OCI-LY7 (cell line): ENCODE measurements at regions not wholly inside any gene's neighbourhood (a gene's known extent, or its start where the extent isn't known, plus 50 kb on each side); places are given as distances from the start of the nearest gene placed in this dataset.

Experiments used
- BruUV-seq: library from RNA; stranded (reverse); fragments of 400-500 nt; replicated peaks from 2 replicates; lab custom pipeline; 2021; lab: Mats Ljungman, UMichigan
- CTCF ChIA-PET: fragments of 300-600 bp; sonication (Branson Sonifier 250); formaldehyde crosslinking; loops from one replicate; lab custom pipeline; 2022; ENCODE audit warnings: antibody characterized with exemption; ENCODE audit not compliant: unreplicated experiment; lab: Charles Lee
- POLR2A ChIA-PET: fragments of 300-600 bp; sonication (Branson Sonifier 250); formaldehyde crosslinking; loops from one replicate; lab custom pipeline; 2022; ENCODE audit warnings: antibody characterized with exemption; lab: Charles Lee
- DNase-seq: peaks from one replicate; pipeline ENCODE4 v3.0.0-alpha.2; 2015; ENCODE audit warnings: low spot score
- H2AFZ ChIP-seq: fragments of 200-600 bp; sonication (generic), shearing (Covaris generic); 2 replicates; pipeline ENCODE4 v1.6.1; 2014; ENCODE audit warnings: mild to moderate bottlenecking, antibody characterized with exemption, low read length, moderate library complexity
- H3K27ac ChIP-seq: fragments of 200-600 bp; sonication (generic); 2 replicates; pipeline ENCODE4 v1.5.1; 2014; ENCODE audit warnings: mixed run types, low read depth, mild to moderate bottlenecking, moderate library complexity, low read length, inconsistent platforms; ENCODE audit not compliant: poor library complexity, severe bottlenecking
- H3K36me3 ChIP-seq: fragments of 200-600 bp; sonication (generic); 2 replicates; pipeline ENCODE4 v1.6.1; 2014; ENCODE audit warnings: mild to moderate bottlenecking, antibody characterized with exemption, low read length, moderate library complexity, mixed read lengths; ENCODE audit not compliant: insufficient read depth
- H3K4me1 ChIP-seq: fragments of 200-600 bp; sonication (generic); 2 replicates; pipeline ENCODE4 v1.5.1; 2014; ENCODE audit warnings: mild to moderate bottlenecking, low read length; ENCODE audit not compliant: insufficient read depth, poor library complexity, severe bottlenecking
- H3K4me2 ChIP-seq: fragments of 200-600 bp; sonication (generic); 2 replicates; pipeline ENCODE4 v1.6.1; 2014; ENCODE audit warnings: mild to moderate bottlenecking, low read length
- H3K4me3 ChIP-seq: fragments of 200-600 bp; sonication (generic); 2 replicates; pipeline ENCODE4 v1.5.1; 2014; ENCODE audit warnings: mild to moderate bottlenecking, low read depth, low read length; ENCODE audit not compliant: poor library complexity, severe bottlenecking
- H3K79me2 ChIP-seq: fragments of 200-600 bp; sonication (generic); 2 replicates; pipeline ENCODE4 v1.6.1; 2016; ENCODE audit warnings: low read depth, mild to moderate bottlenecking, low read length, moderate library complexity, mixed read lengths; ENCODE audit not compliant: insufficient read depth
- H3K9me2 ChIP-seq: fragments of 200-600 bp; sonication (generic); 2 replicates; pipeline ENCODE4 v1.6.1; 2016; ENCODE audit warnings: mild to moderate bottlenecking, low read length, mixed read lengths; ENCODE audit not compliant: insufficient read depth
- H3K9me3 ChIP-seq: fragments of 200-600 bp; sonication (generic); 2 replicates; pipeline ENCODE4 v1.6.1; 2014; ENCODE audit warnings: mild to moderate bottlenecking, mixed run types, low read length, mixed read lengths
- H4K20me1 ChIP-seq: fragments of 200-600 bp; sonication (generic); 2 replicates; pipeline ENCODE4 v1.6.1; 2014; ENCODE audit warnings: mild to moderate bottlenecking, antibody characterized with exemption, low read length, moderate library complexity, mixed read lengths; ENCODE audit not compliant: insufficient read depth
- EZH2phosphoT487 ChIP-seq: fragments of 200-600 bp; sonication (generic); IDR thresholded peaks from 2 replicates; pipeline ENCODE4 v1.6.1; 2018; ENCODE audit warnings: low read depth, borderline replicate concordance, mild to moderate bottlenecking, mixed run types, antibody characterized with exemption, low read length, moderate library complexity, mixed read lengths
- intact Hi-C: fragments of 100-400 bp; cut with micrococcal nuclease; formaldehyde crosslinking; loops from one replicate; pipeline ENCODE4 v1.10.0; 2022; ENCODE audit not compliant: unreplicated experiment
- TF ChIP-seq, protein P1 (sequence below): fragments of 200-600 bp; sonication (generic); conservative IDR thresholded peaks from 2 replicates; pipeline ENCODE4 v1.5.1; 2014; ENCODE audit warnings: mild to moderate bottlenecking, antibody characterized with exemption, low read length, moderate library complexity, mixed read lengths

DNA sequence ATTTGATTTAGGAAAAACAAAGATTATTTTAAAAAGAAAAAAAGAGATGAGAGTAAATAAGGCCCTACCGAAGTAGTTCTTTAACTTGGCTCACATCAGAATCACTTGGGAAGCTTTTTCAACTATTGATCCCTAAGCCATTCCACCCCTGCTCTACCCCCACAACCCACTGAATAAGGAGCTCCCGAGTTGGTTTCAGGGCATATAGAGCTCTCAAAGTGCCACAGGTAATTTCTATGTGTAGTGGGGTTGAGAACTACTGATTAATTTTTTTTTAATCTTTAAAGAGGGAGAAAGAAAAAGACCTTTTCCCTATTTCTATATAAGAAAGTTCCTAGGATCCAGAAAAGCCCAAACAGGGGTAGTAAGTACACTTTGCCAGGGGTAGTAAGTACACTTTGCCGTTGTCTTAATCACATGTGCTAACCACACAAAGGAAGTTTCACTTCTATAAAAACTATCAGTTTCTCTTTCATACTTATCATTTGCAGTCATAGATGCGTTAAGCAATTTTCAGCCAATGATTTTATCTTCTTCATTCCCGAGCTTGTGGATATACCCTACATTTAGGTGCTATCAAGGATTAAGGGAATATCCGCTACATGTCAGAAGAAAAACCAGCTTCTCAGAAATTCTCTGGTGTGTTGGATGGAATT lies 108.4 kb upstream of the ZC3H12C start:
- no peak for TF ChIP-seq EZH2phosphoT487
- TF ChIP-seq, protein P1, sequence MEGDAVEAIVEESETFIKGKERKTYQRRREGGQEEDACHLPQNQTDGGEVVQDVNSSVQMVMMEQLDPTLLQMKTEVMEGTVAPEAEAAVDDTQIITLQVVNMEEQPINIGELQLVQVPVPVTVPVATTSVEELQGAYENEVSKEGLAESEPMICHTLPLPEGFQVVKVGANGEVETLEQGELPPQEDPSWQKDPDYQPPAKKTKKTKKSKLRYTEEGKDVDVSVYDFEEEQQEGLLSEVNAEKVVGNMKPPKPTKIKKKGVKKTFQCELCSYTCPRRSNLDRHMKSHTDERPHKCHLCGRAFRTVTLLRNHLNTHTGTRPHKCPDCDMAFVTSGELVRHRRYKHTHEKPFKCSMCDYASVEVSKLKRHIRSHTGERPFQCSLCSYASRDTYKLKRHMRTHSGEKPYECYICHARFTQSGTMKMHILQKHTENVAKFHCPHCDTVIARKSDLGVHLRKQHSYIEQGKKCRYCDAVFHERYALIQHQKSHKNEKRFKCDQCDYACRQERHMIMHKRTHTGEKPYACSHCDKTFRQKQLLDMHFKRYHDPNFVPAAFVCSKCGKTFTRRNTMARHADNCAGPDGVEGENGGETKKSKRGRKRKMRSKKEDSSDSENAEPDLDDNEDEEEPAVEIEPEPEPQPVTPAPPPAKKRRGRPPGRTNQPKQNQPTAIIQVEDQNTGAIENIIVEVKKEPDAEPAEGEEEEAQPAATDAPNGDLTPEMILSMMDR, result no peak
- Histone ChIP-seq H3K4me3 (peak overlapping the region; percentile 28), H2AFZ (peak overlapping the region; percentile 96), H4K20me1 (no peaks in the 10 kb centered on the region), H3K9me2 (no peaks in the 10 kb centered on the region), H3K9me3 (no peaks in the 10 kb centered on the region), H3K4me1 (peaks cover 20% of the 10 kb centered on the region), H3K4me2 (peak overlapping the region; percentile 61), H3K79me2 (no peaks in the 10 kb centered on the region), H3K36me3 (no peaks in the 10 kb centered on the region), H3K27ac (peak overlapping the region; percentile 59)
- intact Hi-C loops, result loop anchor here (2.0 kb wide), 1 partner anchor 38 kb away; no protein-coding TSS in a partner anchor
- peak; percentile 67 for DNase-seq
- BruUV-seq, result no TSS peak
- CTCF ChIA-PET, result no interaction called here
- POLR2A ChIA-PET, result interaction anchor here (0.6 to 3.9 kb wide), 9 partner anchors 10 to 73 kb away, joined by 3 to 22 read pairs (median 4); no protein-coding TSS in a partner anchor

DNA sequence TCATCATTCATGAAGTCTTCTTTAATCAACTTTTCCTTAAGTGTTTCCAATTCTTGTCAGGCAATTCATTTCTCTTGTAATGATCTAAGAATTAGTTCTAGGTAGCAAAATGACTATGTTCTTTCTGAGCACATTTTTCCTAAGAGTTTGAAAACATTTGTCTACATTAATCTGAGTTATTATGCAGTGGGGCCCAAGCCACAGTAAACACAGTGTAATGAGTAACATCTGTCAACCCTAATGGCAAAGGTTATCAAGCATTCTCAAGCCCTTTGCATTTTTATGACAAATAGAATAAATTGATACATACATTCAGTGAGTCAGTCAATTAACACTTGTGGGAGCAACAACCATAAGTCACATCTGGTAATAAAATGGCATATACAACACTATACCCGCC lies 106.7 kb upstream of the ZC3H12C start:
- intact Hi-C loops, result no loop called here
- no peak for TF ChIP-seq EZH2phosphoT487
- TF ChIP-seq, protein P1, result no peak
- POLR2A ChIA-PET, result interaction anchor here (1.0 kb wide), 1 partner anchor 9 kb away, joined by 3 read pairs; no protein-coding TSS in a partner anchor

DNA sequence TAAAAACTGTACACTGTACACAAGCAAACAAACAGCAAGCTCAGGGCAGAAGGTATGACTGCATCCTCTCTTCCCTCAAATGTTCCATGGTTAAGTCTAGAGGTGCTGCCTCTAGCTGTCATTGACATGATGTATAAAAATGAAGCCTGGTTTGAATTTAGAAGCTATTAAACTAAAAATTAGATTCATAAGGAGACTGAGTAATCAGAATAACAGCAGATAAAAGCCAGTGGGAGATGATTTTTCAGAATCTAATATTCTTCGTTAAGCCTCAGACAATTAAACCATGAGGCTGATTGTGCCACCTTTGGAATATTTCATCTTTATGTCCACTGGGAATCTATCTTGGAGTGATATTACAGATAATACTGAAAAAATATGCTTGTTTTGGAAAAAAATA lies 101.4 kb upstream of the ZC3H12C start:
- H3K9me3 ChIP-seq, result no peaks in the 10 kb centered on the region
- H3K4me3 ChIP-seq, result no peak overlapping the region
- no peak for DNase-seq
- no peaks in the 10 kb centered on the region for H3K79me2 ChIP-seq
- H3K27ac ChIP-seq, result no peak overlapping the region
- ChIA-PET POLR2A (interaction anchor here (0.6 to 1.2 kb wide), 4 partner anchors 10 to 49 kb away, joined by 3 read pairs; no protein-coding TSS in a partner anchor), CTCF (no interaction called here)
- H4K20me1 ChIP-seq, result no peaks in the 10 kb centered on the region
- no TSS peak for BruUV-seq
- no peaks in the 10 kb centered on the region for H3K4me1 ChIP-seq
- H2AFZ ChIP-seq, result no peak overlapping the region
- no peaks in the 10 kb centered on the region for H3K36me3 ChIP-seq
- no peaks in the 10 kb centered on the region for H3K9me2 ChIP-seq
- intact Hi-C loops, result no loop called here
- TF ChIP-seq, protein P1, result no peak
- TF ChIP-seq EZH2phosphoT487, result no peak
- no peak overlapping the region for H3K4me2 ChIP-seq

More for the DNA sequence above, 106.7 kb upstream of the ZC3H12C start:
- H3K4me1 ChIP-seq, result peaks cover 20% of the 10 kb centered on the region
- H2AFZ ChIP-seq, result no peak overlapping the region
- no peak overlapping the region for H3K27ac ChIP-seq
- CTCF ChIA-PET, result no interaction called here
- no peak for DNase-seq
- no peaks in the 10 kb centered on the region for H3K9me3 ChIP-seq
- H3K4me3 ChIP-seq, result no peak overlapping the region
- no peaks in the 10 kb centered on the region for H4K20me1 ChIP-seq
- no peaks in the 10 kb centered on the region for H3K79me2 ChIP-seq
- no peak overlapping the region for H3K4me2 ChIP-seq
- H3K9me2 ChIP-seq, result no peaks in the 10 kb centered on the region
- H3K36me3 ChIP-seq, result no peaks in the 10 kb centered on the region
- no TSS peak for BruUV-seq
